ENCODE measurements at regions not wholly inside any gene's neighbourhood (a gene's known extent, or its start where the extent isn't known, plus 50 kb on each side); places are given as distances from the start of the nearest gene placed in this dataset.

- no peak for DNase-seq
- intact Hi-C loops (cut with DNase I) = no loop called here
Measured at GRCh38 chr4:108371282-108371681, 202.6 kb upstream of the LEF1 start.

- intact Hi-C loops (cut with DNase I) = no loop called here
- no peak for DNase-seq
Measured at GRCh38 chr4:108370291-108371141, 201.8 kb upstream of the LEF1 start.

GRCh38 chr4:108369035-108369655, 200.4 kb upstream of the LEF1 start:
- intact Hi-C loops (cut with DNase I) = no loop called here
- no peak for DNase-seq

GRCh38 chr4:108367751-108368150, 199.0 kb upstream of the LEF1 start:
- no peak for DNase-seq
- intact Hi-C loops (cut with DNase I) = no loop called here

GRCh38 chr4:108366716-108367115, 198.0 kb upstream of the LEF1 start:
- intact Hi-C loops (cut with DNase I) = no loop called here
- no peak for DNase-seq

GRCh38 chr4:108365551-108365950, 196.8 kb upstream of the LEF1 start:
- no peak for DNase-seq
- intact Hi-C loops (cut with DNase I) = no loop called here

- intact Hi-C loops (cut with DNase I) = no loop called here
Measured at GRCh38 chr4:108361886-108362285, 193.2 kb upstream of the LEF1 start.

GRCh38 chr4:108361446-108361820, 192.7 kb upstream of the LEF1 start:
- DNase-seq = no peak
- intact Hi-C loops (cut with DNase I) = no loop called here

More at GRCh38 chr4:108361886-108362285, 193.2 kb upstream of the LEF1 start:
- DNase-seq = no peak

GRCh38 chr4:108360754-108361445, 192.2 kb upstream of the LEF1 start:
- intact Hi-C loops (cut with DNase I) = no loop called here
- peak in 1 of 10 donors; percentile 7 for DNase-seq

GRCh38 chr4:108359986-108360681, 191.4 kb upstream of the LEF1 start:
- no peak for DNase-seq
- intact Hi-C loops (cut with DNase I) = no loop called here

GRCh38 chr4:108359130-108359985, 190.6 kb upstream of the LEF1 start:
- no peak for DNase-seq
- intact Hi-C loops (cut with DNase I) = no loop called here

- intact Hi-C loops (cut with DNase I) = no loop called here
- DNase-seq = no peak
Measured at GRCh38 chr4:108355902-108356535, 187.3 kb upstream of the LEF1 start.

- no peak for DNase-seq
- intact Hi-C loops (cut with DNase I) = no loop called here
Measured at GRCh38 chr4:108355186-108355901, 186.6 kb upstream of the LEF1 start.

GRCh38 chr4:108352664-108353308, 184.1 kb upstream of the LEF1 start:
- intact Hi-C loops (cut with DNase I) = no loop called here
- no peak for DNase-seq

- intact Hi-C loops (cut with DNase I) = no loop called here
- DNase-seq = no peak
Measured at GRCh38 chr4:108351791-108352190, 183.1 kb upstream of the LEF1 start.

- intact Hi-C loops (cut with DNase I) = no loop called here
Measured at GRCh38 chr4:108350332-108350731, 181.6 kb upstream of the LEF1 start.

GRCh38 chr4:108346818-108347210, 178.1 kb upstream of the LEF1 start:
- intact Hi-C loops (cut with DNase I) = no loop called here
- no peak for DNase-seq

More at GRCh38 chr4:108350332-108350731, 181.6 kb upstream of the LEF1 start:
- no peak for DNase-seq
